GM10266 (cell line): ENCODE measurements at regions not wholly inside any gene's neighbourhood (a gene's known extent, or its start where the extent isn't known, plus 50 kb on each side); places are given as distances from the start of the nearest gene placed in this dataset.

ENCODE experiments used
- DNase-seq: peaks from one replicate; pipeline ENCODE4 v3.0.0; 2012; ENCODE audit errors: extremely low spot score
- CTCF ChIP-seq: IDR thresholded peaks from 2 replicates; pipeline ENCODE4 v1.5.1; 2012; ENCODE audit warnings: mild to moderate bottlenecking, low read depth; ENCODE audit not compliant: control insufficient read depth, insufficient read depth; ENCODE audit errors: missing control alignments

- TF ChIP-seq CTCF, result no peak
- DNase-seq, result no peak
Observed at GRCh38 chr4:137934911-137935310, 307.2 kb downstream of the SLC7A11 start.

GRCh38 chr4:137934046-137934445 lies 308.1 kb downstream of the SLC7A11 start:
- no peak for TF ChIP-seq CTCF

GRCh38 chr4:137927972-137928371 lies 314.2 kb downstream of the SLC7A11 start:
- no peak for DNase-seq
- TF ChIP-seq CTCF, result no peak

More at GRCh38 chr4:137934046-137934445, 308.1 kb downstream of the SLC7A11 start:
- no peak for DNase-seq

- no peak for DNase-seq
Observed at GRCh38 chr4:137923494-137923893, 318.7 kb downstream of the SLC7A11 start.

GRCh38 chr4:137922721-137923120 lies 319.4 kb downstream of the SLC7A11 start:
- DNase-seq, result no peak
- no peak for TF ChIP-seq CTCF

More at GRCh38 chr4:137923494-137923893, 318.7 kb downstream of the SLC7A11 start:
- TF ChIP-seq CTCF, result no peak

GRCh38 chr4:137909529-137910309 lies 332.4 kb downstream of the SLC7A11 start:
- no peak for TF ChIP-seq CTCF
- no peak for DNase-seq

GRCh38 chr4:137905930-137906329 lies 336.2 kb downstream of the SLC7A11 start:
- DNase-seq, result no peak
- no peak for TF ChIP-seq CTCF
